HG03520 (cell line): ENCODE measurements at regions not wholly inside any gene's neighbourhood (a gene's known extent, or its start where the extent isn't known, plus 50 kb on each side); places are given as distances from the start of the nearest gene placed in this dataset.
"Not testable (repeated sequence)": the region's sequence is repeated elsewhere in the genome, so short reads cannot be mapped to it uniquely, and the experiment has no call there.

ENCODE experiments used
- ATAC-seq: cut with Tn5 transposase; IDR thresholded peaks from one replicate; pipeline ENCODE4 v1.9.1; 2021; ENCODE audit warnings: mild to moderate bottlenecking, moderate library complexity; ENCODE audit not compliant: unreplicated experiment

GRCh38 chr21:35394049-35394448 is 344.9 kb upstream of the RUNX1 start:
- ATAC-seq, result no peak

GRCh38 chr21:35390013-35390776 is 341.1 kb upstream of the RUNX1 start:
- no peak for ATAC-seq

- no peak for ATAC-seq
Measured at GRCh38 chr21:35386491-35387079, 337.5 kb upstream of the RUNX1 start.

- ATAC-seq, result no peak
Measured at GRCh38 chr21:35384375-35384774, 335.3 kb upstream of the RUNX1 start.

- no peak for ATAC-seq
Measured at GRCh38 chr21:35382696-35383095, 333.6 kb upstream of the RUNX1 start.

GRCh38 chr21:35381743-35382310 is 332.7 kb upstream of the RUNX1 start:
- ATAC-seq, result no peak

- not testable (repeated sequence) for ATAC-seq
Measured at GRCh38 chr21:35380304-35380703, 331.2 kb upstream of the RUNX1 start.

GRCh38 chr21:35378881-35379280 is 329.8 kb upstream of the RUNX1 start:
- ATAC-seq, result no peak

- no peak for ATAC-seq
Measured at GRCh38 chr21:35377505-35378090, 328.5 kb upstream of the RUNX1 start.

GRCh38 chr21:35376406-35377135 is 327.5 kb upstream of the RUNX1 start:
- no peak for ATAC-seq

GRCh38 chr21:35375115-35375514 is 326.0 kb upstream of the RUNX1 start:
- ATAC-seq, result no peak

GRCh38 chr21:35373998-35374397 is 324.9 kb upstream of the RUNX1 start:
- ATAC-seq, result no peak

GRCh38 chr21:35372201-35372600 is 323.1 kb upstream of the RUNX1 start:
- no peak for ATAC-seq

- ATAC-seq, result no peak
Measured at GRCh38 chr21:35370671-35371070, 321.6 kb upstream of the RUNX1 start.

GRCh38 chr21:35370071-35370470 is 321.0 kb upstream of the RUNX1 start:
- ATAC-seq, result no peak

GRCh38 chr21:35368326-35368725 is 319.2 kb upstream of the RUNX1 start:
- no peak for ATAC-seq

GRCh38 chr21:35367553-35367952 is 318.5 kb upstream of the RUNX1 start:
- ATAC-seq, result no peak

GRCh38 chr21:35366394-35367080 is 317.4 kb upstream of the RUNX1 start:
- ATAC-seq, result no peak

- ATAC-seq, result no peak
Measured at GRCh38 chr21:35363458-35363857, 314.4 kb upstream of the RUNX1 start.

- ATAC-seq, result no peak
Measured at GRCh38 chr21:35361988-35362387, 312.9 kb upstream of the RUNX1 start.
